ENCODE measurements at regions not wholly inside any gene's neighbourhood (a gene's known extent, or its start where the extent isn't known, plus 50 kb on each side); places are given as distances from the start of the nearest gene placed in this dataset.

GRCh38 chr20:41671143-41671542, 53.0 kb upstream of the CHD6 start:
- no peak for TF ChIP-seq RELA (CRISPR knock-in tag; IDR thresholded peaks at IDR 0.05; ENCODE audit: borderline replicate concordance)
- TF ChIP-seq CTCF (IDR thresholded peaks at IDR 0.05) = no peak
- TF ChIP-seq USF2 (CRISPR knock-in tag; IDR thresholded peaks at IDR 0.05) = no peak
- no peak for TF ChIP-seq PRRX2 (CRISPR knock-in tag; IDR thresholded peaks at IDR 0.05)
- TF ChIP-seq HMGXB4 (CRISPR knock-in tag; IDR thresholded peaks at IDR 0.05) = no peak
- no peak for TF ChIP-seq ATF3 (CRISPR knock-in tag; conservative IDR thresholded peaks at IDR 0.05)
- no peak for TF ChIP-seq EMX1 (CRISPR knock-in tag; IDR thresholded peaks at IDR 0.05)
- TF ChIP-seq ZBTB21 (CRISPR knock-in tag; IDR thresholded peaks at IDR 0.05; ENCODE audit: borderline replicate concordance) = no peak
- no peak for TF ChIP-seq IRF1 (CRISPR knock-in tag; IDR thresholded peaks at IDR 0.05)
- no peak for TF ChIP-seq CREB1 (CRISPR knock-in tag; IDR thresholded peaks at IDR 0.05)
